BE2C (cell line): ENCODE measurements at regions not wholly inside any gene's neighbourhood (a gene's known extent, or its start where the extent isn't known, plus 50 kb on each side); places are given as distances from the start of the nearest gene placed in this dataset.

Experiments
- DNase-seq: peaks from one replicate; pipeline ENCODE4 v3.0.0-alpha.2; 2020
- H3K27me3 ChIP-seq: fragments of 250-450 bp; sonication (Bioruptor Pico); 2 replicates; pipeline ENCODE4 v1.5.1; 2020; ENCODE audit warnings: mild to moderate bottlenecking
- H3K36me3 ChIP-seq: fragments of 250-450 bp; sonication (Bioruptor Pico); 2 replicates; pipeline ENCODE4 v1.5.1; 2020; ENCODE audit warnings: mild to moderate bottlenecking
- H3K4me1 ChIP-seq: fragments of 250-450 bp; sonication (Bioruptor Pico); 2 replicates; pipeline ENCODE4 v1.5.1; 2020
- H3K4me3 ChIP-seq: 2 replicates; pipeline ENCODE4 v1.5.1; 2011; ENCODE audit warnings: low read depth, low read length
- H3K9me3 ChIP-seq: fragments of 250-450 bp; sonication (Bioruptor Pico); 2 replicates; pipeline ENCODE4 v1.5.1; 2020
- TF ChIP-seq, protein P1 (sequence below): IDR thresholded peaks from 2 replicates; pipeline ENCODE4 v1.5.1; 2012; ENCODE audit warnings: mild to moderate bottlenecking, low read depth, low read length

- TF ChIP-seq, protein P1, sequence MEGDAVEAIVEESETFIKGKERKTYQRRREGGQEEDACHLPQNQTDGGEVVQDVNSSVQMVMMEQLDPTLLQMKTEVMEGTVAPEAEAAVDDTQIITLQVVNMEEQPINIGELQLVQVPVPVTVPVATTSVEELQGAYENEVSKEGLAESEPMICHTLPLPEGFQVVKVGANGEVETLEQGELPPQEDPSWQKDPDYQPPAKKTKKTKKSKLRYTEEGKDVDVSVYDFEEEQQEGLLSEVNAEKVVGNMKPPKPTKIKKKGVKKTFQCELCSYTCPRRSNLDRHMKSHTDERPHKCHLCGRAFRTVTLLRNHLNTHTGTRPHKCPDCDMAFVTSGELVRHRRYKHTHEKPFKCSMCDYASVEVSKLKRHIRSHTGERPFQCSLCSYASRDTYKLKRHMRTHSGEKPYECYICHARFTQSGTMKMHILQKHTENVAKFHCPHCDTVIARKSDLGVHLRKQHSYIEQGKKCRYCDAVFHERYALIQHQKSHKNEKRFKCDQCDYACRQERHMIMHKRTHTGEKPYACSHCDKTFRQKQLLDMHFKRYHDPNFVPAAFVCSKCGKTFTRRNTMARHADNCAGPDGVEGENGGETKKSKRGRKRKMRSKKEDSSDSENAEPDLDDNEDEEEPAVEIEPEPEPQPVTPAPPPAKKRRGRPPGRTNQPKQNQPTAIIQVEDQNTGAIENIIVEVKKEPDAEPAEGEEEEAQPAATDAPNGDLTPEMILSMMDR = no peak
- Histone ChIP-seq H3K27me3 (no peaks in the 10 kb centered on the region), H3K36me3 (no peaks in the 10 kb centered on the region), H3K4me1 (no peaks in the 10 kb centered on the region), H3K9me3 (no peaks in the 10 kb centered on the region; the same call in 1 of the 2 replicates), H3K4me3 (no peak overlapping the region)
- DNase-seq = no peak
These were observed 266.3 kb downstream of the FBXW7 start for GRCh38 chr4:152269448-152270191.

GRCh38 chr4:152267811-152268210 is 268.1 kb downstream of the FBXW7 start:
- Histone ChIP-seq H3K36me3 (no peaks in the 10 kb centered on the region), H3K9me3 (no peaks in the 10 kb centered on the region; the same call in 1 of the 2 replicates), H3K27me3 (no peaks in the 10 kb centered on the region), H3K4me3 (no peak overlapping the region), H3K4me1 (no peaks in the 10 kb centered on the region)
- DNase-seq = no peak
- TF ChIP-seq, protein P1 = no peak

GRCh38 chr4:152266831-152267480 is 268.9 kb downstream of the FBXW7 start:
- DNase-seq = no peak
- Histone ChIP-seq H3K4me1 (no peaks in the 10 kb centered on the region), H3K27me3 (no peaks in the 10 kb centered on the region), H3K36me3 (no peaks in the 10 kb centered on the region), H3K9me3 (no peaks in the 10 kb centered on the region; the same call in 1 of the 2 replicates), H3K4me3 (no peak overlapping the region)
- TF ChIP-seq, protein P1 = no peak

DNA sequence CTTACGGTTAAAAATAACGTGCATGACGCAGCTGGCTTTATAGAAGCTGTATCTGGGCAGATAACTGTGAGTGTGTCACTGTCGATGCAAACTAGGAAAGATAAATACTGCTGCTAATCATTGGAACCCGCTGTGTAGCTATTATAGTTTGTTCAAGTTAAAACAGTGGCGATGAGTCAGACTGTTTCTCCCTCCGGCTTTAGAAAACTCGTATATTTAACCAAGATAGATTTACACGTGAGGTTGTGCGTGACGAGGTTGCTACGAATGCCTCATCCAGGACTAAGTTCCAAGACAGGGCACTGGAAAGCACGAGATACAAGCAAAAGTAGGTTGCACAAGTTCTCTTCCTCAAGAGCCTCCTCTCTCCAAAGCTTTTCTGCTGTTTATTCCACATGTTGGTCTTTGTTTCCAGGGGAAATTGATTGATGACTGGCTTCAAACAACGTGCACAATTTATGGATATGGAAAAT is 270.7 kb downstream of the FBXW7 start:
- DNase-seq = no peak
- no peaks in the 10 kb centered on the region for H3K4me1 ChIP-seq
- TF ChIP-seq, protein P1 = no peak
- H3K9me3 ChIP-seq = no peaks in the 10 kb centered on the region; the same call in 1 of the 2 replicates
- no peaks in the 10 kb centered on the region for H3K36me3 ChIP-seq
- no peaks in the 10 kb centered on the region for H3K27me3 ChIP-seq
- H3K4me3 ChIP-seq = peak overlapping the region; percentile 44

DNA sequence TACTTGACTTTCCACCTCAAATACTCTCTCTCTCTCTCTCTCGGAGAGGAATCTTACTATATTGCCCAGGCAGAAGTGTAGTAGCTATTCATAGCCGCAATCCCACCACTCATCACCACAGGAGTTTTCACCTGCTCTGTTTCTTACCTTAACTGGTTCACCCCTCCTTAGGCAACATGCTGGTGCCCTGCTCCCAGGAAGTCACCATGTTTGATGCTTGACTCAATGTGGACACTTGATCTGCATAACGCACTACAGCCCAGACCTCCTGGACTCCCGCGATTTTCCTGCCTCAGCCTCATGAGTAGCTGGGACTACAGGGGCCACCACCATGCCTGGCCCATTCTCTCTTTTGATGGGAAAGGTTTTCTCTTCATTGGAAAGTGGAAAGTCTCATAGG is 271.8 kb downstream of the FBXW7 start:
- no peak for DNase-seq
- Histone ChIP-seq H3K4me1 (no peaks in the 10 kb centered on the region), H3K4me3 (no peak overlapping the region), H3K27me3 (no peaks in the 10 kb centered on the region), H3K36me3 (no peaks in the 10 kb centered on the region), H3K9me3 (no peaks in the 10 kb centered on the region; the same call in 1 of the 2 replicates)
- TF ChIP-seq, protein P1 = no peak

- no peaks in the 10 kb centered on the region for H3K9me3 ChIP-seq
- no peak overlapping the region for H3K4me3 ChIP-seq
- DNase-seq = no peak
- no peaks in the 10 kb centered on the region for H3K36me3 ChIP-seq
- TF ChIP-seq, protein P1 = no peak
- H3K27me3 ChIP-seq = no peaks in the 10 kb centered on the region
- no peaks in the 10 kb centered on the region for H3K4me1 ChIP-seq
These were observed 276.0 kb downstream of the FBXW7 start for GRCh38 chr4:152259866-152260265.
